GM21619 (cell line): ENCODE measurements at regions not wholly inside any gene's neighbourhood (a gene's known extent, or its start where the extent isn't known, plus 50 kb on each side); places are given as distances from the start of the nearest gene placed in this dataset.

Source experiments
- ATAC-seq: cut with Tn5 transposase; IDR thresholded peaks from one replicate; pipeline ENCODE4 v1.9.1; 2021; ENCODE audit not compliant: unreplicated experiment

- ATAC-seq, result no peak
Observed at GRCh38 chr12:89901906-89902642, 193.4 kb upstream of the ATP2B1 start.

GRCh38 chr12:89901319-89901718 is 192.7 kb upstream of the ATP2B1 start:
- no peak for ATAC-seq

GRCh38 chr12:89899651-89900050 is 191.0 kb upstream of the ATP2B1 start:
- ATAC-seq, result no peak

- no peak for ATAC-seq
Observed at GRCh38 chr12:89895591-89895990, 187.0 kb upstream of the ATP2B1 start.

GRCh38 chr12:89895101-89895500 is 186.5 kb upstream of the ATP2B1 start:
- no peak for ATAC-seq

- no peak for ATAC-seq
Observed at GRCh38 chr12:89893972-89894706, 185.5 kb upstream of the ATP2B1 start.

- ATAC-seq, result no peak
Observed at GRCh38 chr12:89892436-89892835, 183.8 kb upstream of the ATP2B1 start.

GRCh38 chr12:89891933-89892332 is 183.3 kb upstream of the ATP2B1 start:
- no peak for ATAC-seq

- ATAC-seq, result no peak
Observed at GRCh38 chr12:89890161-89890560, 181.5 kb upstream of the ATP2B1 start.

- no peak for ATAC-seq
Observed at GRCh38 chr12:89889062-89889461, 180.4 kb upstream of the ATP2B1 start.

- ATAC-seq, result no peak
Observed at GRCh38 chr12:89884952-89885351, 176.3 kb upstream of the ATP2B1 start.

- ATAC-seq, result no peak
Observed at GRCh38 chr12:89884416-89884898, 175.8 kb upstream of the ATP2B1 start.

GRCh38 chr12:89883630-89884389 is 175.2 kb upstream of the ATP2B1 start:
- no peak for ATAC-seq

GRCh38 chr12:89882792-89883191 is 174.2 kb upstream of the ATP2B1 start:
- ATAC-seq, result no peak

GRCh38 chr12:89882050-89882449 is 173.4 kb upstream of the ATP2B1 start:
- ATAC-seq, result peak; percentile 36

- peak; percentile 94 for ATAC-seq
Observed at GRCh38 chr12:89880690-89881350, 172.2 kb upstream of the ATP2B1 start.

GRCh38 chr12:89879766-89880165 is 171.1 kb upstream of the ATP2B1 start:
- no peak for ATAC-seq

- no peak for ATAC-seq
Observed at GRCh38 chr12:89878950-89879349, 170.3 kb upstream of the ATP2B1 start.

- no peak for ATAC-seq
Observed at GRCh38 chr12:89878327-89878726, 169.7 kb upstream of the ATP2B1 start.

- no peak for ATAC-seq
Observed at GRCh38 chr12:89877671-89878070, 169.0 kb upstream of the ATP2B1 start.

GRCh38 chr12:89877136-89877535 is 168.5 kb upstream of the ATP2B1 start:
- ATAC-seq, result no peak
